Activated naive CD8-positive, alpha-beta T cell treated with anti-CD3 and anti-CD28 coated beads, Interleukin-2, amount 50 U/mL, for 24 hours (primary cell): ENCODE measurements at regions not wholly inside any gene's neighbourhood (a gene's known extent, or its start where the extent isn't known, plus 50 kb on each side); places are given as distances from the start of the nearest gene placed in this dataset.

Experiments
- ATAC-seq: fragments of 150-1000 bp; cut with Tn5 transposase; one replicate; pipeline ENCODE4 v1.10.0; 2021
- DNase-seq: peaks from one replicate; pipeline ENCODE4 v3.0.0; 2021
- H3K27ac Mint-ChIP-seq: one replicate; pipeline ENCODE4 v1.8.0; 2021; ENCODE audit warnings: mild to moderate bottlenecking, mixed read lengths
- H3K27me3 Mint-ChIP-seq: one replicate; pipeline ENCODE4 v1.8.0; 2021; ENCODE audit warnings: mixed read lengths
- H3K36me3 Mint-ChIP-seq: one replicate; pipeline ENCODE4 v1.8.0; 2021; ENCODE audit warnings: low read depth, mixed read lengths
- H3K4me1 Mint-ChIP-seq: one replicate; pipeline ENCODE4 v1.8.0; 2021; ENCODE audit warnings: mixed read lengths
- H3K4me3 Mint-ChIP-seq: one replicate; pipeline ENCODE4 v1.8.0; 2021; ENCODE audit warnings: mild to moderate bottlenecking, moderate library complexity, mixed read lengths
- H3K9me3 Mint-ChIP-seq: one replicate; pipeline ENCODE4 v1.8.0; 2021; ENCODE audit warnings: mixed read lengths

DNA sequence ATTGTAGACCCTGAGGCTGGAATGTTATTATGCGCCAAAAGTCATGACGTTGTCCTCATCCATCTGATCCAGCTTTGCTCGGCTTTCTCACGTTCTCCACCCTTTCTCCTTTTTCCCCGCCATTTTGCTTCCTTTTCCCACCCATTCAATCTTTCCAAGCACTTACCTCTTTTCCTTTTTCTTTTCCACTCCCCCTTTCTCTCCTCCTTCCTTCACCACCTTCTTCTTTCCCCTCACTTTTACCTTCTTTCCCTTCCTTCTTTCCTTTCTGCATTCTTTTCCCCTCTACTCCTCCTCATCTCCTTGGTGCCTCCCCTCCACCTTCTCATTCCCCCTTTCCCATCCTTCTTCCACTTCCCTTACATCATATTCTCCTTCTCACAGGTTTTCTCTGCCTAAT lies 304.8 kb upstream of the TSHZ2 start:
- no peaks in the 10 kb centered on the region for H3K4me1 Mint-ChIP-seq
- H3K9me3 Mint-ChIP-seq = no peaks in the 10 kb centered on the region
- H3K36me3 Mint-ChIP-seq = no peaks in the 10 kb centered on the region
- ATAC-seq = no peak
- H3K27me3 Mint-ChIP-seq = peaks cover 2% of the 10 kb centered on the region
- H3K4me3 Mint-ChIP-seq = no peak overlapping the region
- DNase-seq = no peak
- H3K27ac Mint-ChIP-seq = no peak overlapping the region

DNA sequence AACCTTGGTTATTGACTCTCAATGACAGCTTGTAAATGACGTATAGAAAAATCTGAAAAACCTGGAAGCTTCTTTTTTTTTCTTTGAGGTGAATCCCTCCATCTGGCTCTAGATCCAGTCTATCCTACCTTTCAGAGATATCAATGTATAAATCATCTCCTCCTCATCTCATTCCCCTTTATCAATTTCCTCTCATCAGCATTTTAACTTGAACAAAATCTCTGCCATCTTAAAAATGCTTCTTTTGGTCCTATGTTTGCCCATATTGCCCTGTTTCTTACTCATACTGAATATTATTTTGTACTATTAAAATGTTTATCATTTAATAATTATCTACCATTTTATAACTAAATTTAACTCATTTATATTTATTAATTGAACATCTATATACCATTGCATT lies 306.7 kb upstream of the TSHZ2 start:
- no peak for DNase-seq
- no peak overlapping the region for H3K27ac Mint-ChIP-seq
- no peak overlapping the region for H3K4me3 Mint-ChIP-seq
- ATAC-seq = no peak
- H3K36me3 Mint-ChIP-seq = no peaks in the 10 kb centered on the region
- no peaks in the 10 kb centered on the region for H3K4me1 Mint-ChIP-seq
- H3K27me3 Mint-ChIP-seq = peaks cover 2% of the 10 kb centered on the region
- H3K9me3 Mint-ChIP-seq = no peaks in the 10 kb centered on the region

DNA sequence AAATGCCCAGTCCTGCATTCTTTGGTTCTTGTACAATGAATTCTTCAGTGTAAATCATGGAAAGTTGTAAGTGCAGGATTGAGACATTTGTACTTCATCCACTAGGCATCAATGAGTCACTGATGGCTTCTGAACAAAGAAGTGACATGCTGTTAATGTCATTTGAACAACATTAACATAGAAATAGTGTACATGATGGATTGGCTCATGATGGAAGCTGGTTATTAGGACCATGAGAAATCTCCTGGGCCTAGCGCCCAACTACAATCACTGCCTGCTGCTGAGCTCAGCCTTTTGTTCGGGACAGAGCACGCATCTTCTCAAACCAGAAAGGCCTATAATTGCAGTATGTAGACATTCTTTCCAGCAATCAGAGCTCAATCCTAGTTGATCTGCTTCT lies 316.8 kb upstream of the TSHZ2 start:
- no peaks in the 10 kb centered on the region for H3K4me1 Mint-ChIP-seq
- no peak overlapping the region for H3K27ac Mint-ChIP-seq
- peaks cover 3% of the 10 kb centered on the region for H3K27me3 Mint-ChIP-seq

DNA sequence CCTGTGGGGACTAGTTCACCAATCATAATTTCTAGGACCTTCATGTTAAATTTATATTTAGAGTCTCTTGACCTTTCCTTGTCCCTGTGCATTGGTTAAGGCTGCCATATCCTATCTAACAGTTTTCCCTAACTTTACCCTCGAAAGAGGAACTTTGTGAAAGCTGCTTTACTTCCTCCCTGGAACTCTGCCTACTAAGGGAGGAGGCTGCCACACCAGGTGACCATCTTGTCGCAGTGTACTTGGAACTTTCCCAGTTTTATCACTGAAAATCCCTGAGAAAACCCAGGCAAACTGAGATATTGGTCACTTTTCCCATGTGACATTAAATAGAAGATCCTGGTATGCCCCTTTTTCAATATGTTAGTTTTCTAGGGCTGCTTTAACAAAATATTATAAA lies 317.6 kb upstream of the TSHZ2 start:
- H3K4me3 Mint-ChIP-seq = no peak overlapping the region
- DNase-seq (no peak), ATAC-seq (no peak)
- no peaks in the 10 kb centered on the region for H3K4me1 Mint-ChIP-seq
- no peak overlapping the region for H3K27ac Mint-ChIP-seq
- peaks cover 3% of the 10 kb centered on the region for H3K27me3 Mint-ChIP-seq
- H3K36me3 Mint-ChIP-seq = no peaks in the 10 kb centered on the region
- peaks cover 2% of the 10 kb centered on the region for H3K9me3 Mint-ChIP-seq

More for the DNA sequence above, 316.8 kb upstream of the TSHZ2 start:
- H3K36me3 Mint-ChIP-seq = no peaks in the 10 kb centered on the region
- H3K4me3 Mint-ChIP-seq = no peak overlapping the region
- ATAC-seq (no peak), DNase-seq (no peak)
- H3K9me3 Mint-ChIP-seq = peaks cover 3% of the 10 kb centered on the region

DNA sequence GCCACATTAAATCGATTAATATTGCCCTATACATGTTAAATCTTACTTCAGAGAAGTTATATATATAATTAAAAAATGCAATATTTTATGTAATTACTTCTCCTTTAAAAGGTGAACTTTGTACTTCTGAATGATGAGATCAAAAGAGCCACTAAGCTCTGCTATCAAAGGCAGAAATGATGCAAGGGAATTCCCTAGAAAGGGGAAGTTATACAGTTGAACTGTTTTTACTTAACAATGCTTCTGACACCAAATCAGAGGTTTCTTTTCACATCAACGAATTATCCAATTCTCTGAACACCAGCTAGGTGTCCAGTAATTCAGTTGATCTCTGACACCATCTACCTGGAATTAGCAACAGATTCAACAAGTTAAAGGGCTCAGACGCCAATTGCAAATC lies 319.9 kb upstream of the TSHZ2 start:
- Mint-ChIP-seq H3K36me3 (no peaks in the 10 kb centered on the region), H3K4me3 (no peak overlapping the region), H3K27ac (no peak overlapping the region), H3K9me3 (no peaks in the 10 kb centered on the region), H3K4me1 (no peaks in the 10 kb centered on the region), H3K27me3 (no peaks in the 10 kb centered on the region)
- DNase-seq (no peak), ATAC-seq (no peak)

DNA sequence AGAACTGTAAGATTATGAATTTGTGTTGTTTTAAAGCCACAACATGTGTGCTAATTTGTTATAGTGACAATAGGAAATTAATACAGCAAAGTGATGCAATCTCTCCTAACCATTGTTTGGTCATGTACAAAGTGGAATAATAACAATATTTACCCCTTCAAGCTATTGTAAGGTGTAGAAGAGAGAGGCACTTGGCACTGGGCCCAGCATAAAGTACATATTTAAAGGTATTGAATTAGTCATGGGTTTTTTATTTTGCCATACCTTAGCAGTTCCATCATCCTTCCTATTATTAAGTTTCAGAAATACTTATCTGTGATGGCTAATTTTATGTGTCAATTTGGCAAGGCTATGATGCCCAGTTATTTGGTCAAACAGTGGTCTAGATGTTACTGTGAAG lies 322.4 kb upstream of the TSHZ2 start:
- DNase-seq (no peak), ATAC-seq (no peak)
- Mint-ChIP-seq H3K4me3 (no peak overlapping the region), H3K9me3 (no peaks in the 10 kb centered on the region), H3K36me3 (no peaks in the 10 kb centered on the region), H3K27me3 (no peaks in the 10 kb centered on the region), H3K4me1 (no peaks in the 10 kb centered on the region), H3K27ac (no peak overlapping the region)

DNA sequence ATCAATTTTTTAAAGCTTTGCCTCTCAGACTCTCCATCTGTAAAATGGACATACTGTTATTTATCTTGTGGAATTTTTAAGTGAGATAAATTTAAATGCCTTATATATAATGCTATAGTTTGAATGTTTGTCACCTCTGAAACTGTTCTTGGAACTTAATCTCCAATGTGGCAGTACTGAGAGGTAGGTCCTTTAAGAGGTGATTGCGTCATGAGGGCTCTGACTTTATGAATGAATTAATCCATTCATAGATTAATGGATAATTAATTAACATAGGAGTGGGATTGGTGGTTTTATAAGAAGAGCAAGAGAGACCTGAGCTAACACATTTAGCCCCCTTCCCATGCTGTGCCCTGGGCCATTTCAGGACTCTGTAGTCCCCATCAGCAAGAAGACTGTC lies 326.3 kb upstream of the TSHZ2 start:
- H3K4me1 Mint-ChIP-seq = no peaks in the 10 kb centered on the region
- H3K27ac Mint-ChIP-seq = no peak overlapping the region
- ATAC-seq = no peak
- no peaks in the 10 kb centered on the region for H3K27me3 Mint-ChIP-seq
- no peak overlapping the region for H3K4me3 Mint-ChIP-seq
- no peaks in the 10 kb centered on the region for H3K9me3 Mint-ChIP-seq
- H3K36me3 Mint-ChIP-seq = no peaks in the 10 kb centered on the region
- DNase-seq = no peak

DNA sequence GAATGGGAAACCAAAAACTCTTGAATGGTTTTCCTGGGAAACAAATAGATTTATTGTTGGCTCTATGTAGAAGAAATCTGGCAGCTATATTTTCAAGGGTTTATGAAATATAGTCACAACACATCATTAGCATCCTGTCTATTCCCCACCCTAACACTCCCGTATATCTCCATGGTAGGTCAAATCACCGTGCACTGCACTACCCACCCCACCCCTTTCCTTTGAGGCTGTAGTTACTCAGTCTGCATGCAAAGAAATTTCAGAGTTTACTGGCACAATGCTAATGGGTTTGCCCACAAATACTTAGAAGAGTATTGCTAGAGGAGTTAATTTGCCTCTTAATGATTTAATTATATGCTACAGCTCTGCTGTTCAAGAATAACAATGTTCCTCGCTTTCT lies 329.1 kb upstream of the TSHZ2 start:
- Mint-ChIP-seq H3K27ac (no peak overlapping the region), H3K4me1 (no peaks in the 10 kb centered on the region), H3K27me3 (no peaks in the 10 kb centered on the region), H3K4me3 (no peak overlapping the region), H3K36me3 (no peaks in the 10 kb centered on the region), H3K9me3 (no peaks in the 10 kb centered on the region)
- DNase-seq (no peak), ATAC-seq (no peak)

DNA sequence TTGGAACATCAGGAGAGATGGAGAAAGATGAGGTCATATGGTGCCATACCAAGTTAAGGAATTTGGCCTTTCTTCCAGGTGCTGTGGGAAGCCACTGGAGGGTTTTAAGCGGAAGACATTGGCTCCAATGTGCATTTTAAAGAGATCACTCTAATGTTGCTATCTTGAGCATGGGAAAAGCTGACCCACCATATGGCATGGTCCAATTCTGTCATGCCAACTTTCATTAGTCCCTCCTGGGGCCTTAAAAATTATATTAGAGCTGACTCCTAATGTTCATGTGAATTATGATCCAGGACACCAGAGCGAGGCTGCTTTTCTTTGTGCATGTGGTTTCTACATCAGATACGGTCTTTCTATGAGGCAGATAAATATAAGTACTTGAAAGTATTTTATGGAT lies 335.0 kb upstream of the TSHZ2 start:
- DNase-seq (no peak), ATAC-seq (no peak)
- H3K27ac Mint-ChIP-seq = no peak overlapping the region
- H3K27me3 Mint-ChIP-seq = no peaks in the 10 kb centered on the region
- no peaks in the 10 kb centered on the region for H3K4me1 Mint-ChIP-seq
- peaks cover 4% of the 10 kb centered on the region for H3K9me3 Mint-ChIP-seq
- no peaks in the 10 kb centered on the region for H3K36me3 Mint-ChIP-seq
- H3K4me3 Mint-ChIP-seq = no peak overlapping the region

DNA sequence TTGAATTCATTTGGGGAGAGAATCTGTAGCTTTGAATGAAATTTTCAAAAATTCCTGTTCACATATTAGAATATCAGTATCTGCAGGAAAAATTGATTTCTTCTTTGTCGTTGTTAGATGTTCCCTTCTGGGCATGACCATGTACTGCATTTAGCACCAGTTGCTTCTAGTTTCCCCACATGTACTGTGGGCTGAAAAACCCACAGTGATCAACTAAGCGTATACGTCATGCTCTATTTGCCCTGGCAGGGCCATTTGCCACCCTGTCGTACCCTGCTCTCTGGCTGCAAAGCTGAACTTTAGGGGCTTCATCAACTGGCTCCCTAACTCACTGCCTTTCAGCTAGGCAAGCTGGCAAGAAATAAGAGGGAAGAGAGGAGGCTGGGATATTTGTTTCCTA lies 340.7 kb upstream of the TSHZ2 start:
- no peaks in the 10 kb centered on the region for H3K36me3 Mint-ChIP-seq
- ATAC-seq = no peak
- H3K4me1 Mint-ChIP-seq = no peaks in the 10 kb centered on the region
- no peak overlapping the region for H3K27ac Mint-ChIP-seq
- no peak for DNase-seq
- no peaks in the 10 kb centered on the region for H3K27me3 Mint-ChIP-seq
- H3K9me3 Mint-ChIP-seq = peaks cover 9% of the 10 kb centered on the region
- H3K4me3 Mint-ChIP-seq = no peak overlapping the region

DNA sequence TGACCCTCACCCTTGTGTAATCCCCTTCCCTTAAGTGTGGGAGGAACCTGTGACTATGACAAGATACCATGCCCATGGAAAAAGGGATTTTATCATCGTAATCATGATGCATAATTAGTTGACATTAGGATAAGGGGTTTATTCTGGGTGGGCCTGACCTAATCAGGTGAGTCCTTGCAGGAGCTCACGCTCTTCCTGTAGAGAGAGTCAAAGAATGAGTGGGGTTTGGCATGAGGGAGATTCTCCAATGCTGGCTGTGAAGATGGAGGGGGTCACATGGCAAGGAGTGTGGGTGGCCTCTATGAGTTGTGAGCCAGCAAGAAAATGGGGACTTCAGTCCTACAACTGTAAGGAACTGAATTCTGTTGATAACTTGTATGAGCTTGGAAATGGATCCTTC lies 342.0 kb upstream of the TSHZ2 start:
- Mint-ChIP-seq H3K9me3 (peaks cover 9% of the 10 kb centered on the region), H3K36me3 (no peaks in the 10 kb centered on the region), H3K4me1 (no peaks in the 10 kb centered on the region), H3K4me3 (no peak overlapping the region), H3K27ac (no peak overlapping the region), H3K27me3 (no peaks in the 10 kb centered on the region)
- ATAC-seq (no peak), DNase-seq (no peak)

DNA sequence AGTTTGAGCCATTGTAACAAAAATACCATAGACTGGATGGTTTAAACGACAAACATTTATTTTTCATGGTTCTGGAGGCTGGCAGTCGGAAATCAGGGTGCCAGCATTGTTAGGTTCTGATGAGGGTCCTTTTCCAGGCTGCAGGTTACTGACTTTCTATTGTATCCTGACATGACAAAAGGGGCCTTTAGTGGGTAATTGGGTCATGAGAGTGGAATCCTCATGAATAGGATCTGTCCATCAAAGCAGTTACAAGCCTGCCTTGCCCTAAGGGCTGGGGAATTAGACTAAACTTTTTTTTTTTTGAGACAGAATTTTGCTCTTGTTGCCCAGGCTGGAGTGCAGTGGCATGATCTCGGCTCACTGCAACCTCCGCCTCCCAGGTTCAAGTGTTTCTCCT lies 347.9 kb upstream of the TSHZ2 start:
- Mint-ChIP-seq H3K4me3 (no peak overlapping the region), H3K36me3 (no peaks in the 10 kb centered on the region), H3K4me1 (no peaks in the 10 kb centered on the region), H3K27me3 (no peaks in the 10 kb centered on the region), H3K27ac (no peak overlapping the region), H3K9me3 (no peaks in the 10 kb centered on the region)
- DNase-seq = no peak
- ATAC-seq = no peak

DNA sequence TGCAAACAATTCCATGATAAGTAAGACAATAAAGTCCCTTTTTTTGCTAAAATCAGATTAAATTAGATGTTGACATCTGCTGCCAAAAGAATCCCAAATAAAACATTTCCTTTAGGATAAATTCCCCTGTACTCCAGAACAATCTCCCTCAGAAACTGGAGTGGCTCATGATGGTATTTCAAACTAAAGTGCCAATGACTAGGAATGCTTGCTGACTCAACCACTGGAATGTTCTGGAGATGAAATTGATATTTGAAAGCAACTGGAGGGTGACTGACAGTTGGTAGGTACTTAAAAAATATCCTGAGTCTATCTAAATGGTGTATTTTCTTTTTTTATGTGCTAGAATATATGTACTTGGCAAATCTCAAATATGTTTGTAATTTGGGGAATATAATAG lies 350.1 kb upstream of the TSHZ2 start:
- no peak for DNase-seq
- H3K36me3 Mint-ChIP-seq = no peaks in the 10 kb centered on the region
- no peaks in the 10 kb centered on the region for H3K9me3 Mint-ChIP-seq
- peaks cover 3% of the 10 kb centered on the region for H3K4me1 Mint-ChIP-seq
- H3K27me3 Mint-ChIP-seq = no peaks in the 10 kb centered on the region
- ATAC-seq = no peak
- H3K4me3 Mint-ChIP-seq = no peak overlapping the region
- no peak overlapping the region for H3K27ac Mint-ChIP-seq

DNA sequence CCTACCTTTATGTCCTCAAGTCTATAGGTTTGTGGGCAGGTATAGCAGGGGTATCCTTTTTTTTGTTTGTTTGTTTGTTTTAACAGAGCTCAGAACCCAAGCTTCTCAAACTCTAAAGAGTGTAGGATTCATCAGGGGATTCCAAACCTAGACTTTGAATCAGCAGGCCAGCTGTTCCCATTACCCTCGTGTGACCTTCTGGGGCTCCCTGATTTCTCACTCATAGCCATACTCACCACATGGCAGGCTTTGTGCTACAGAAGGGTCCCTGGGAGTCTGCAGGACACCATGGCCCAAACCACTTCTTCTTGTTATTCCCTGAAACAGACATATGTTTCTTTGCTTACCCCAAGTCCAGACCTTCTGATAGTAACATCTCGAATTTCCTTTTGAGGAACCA lies 350.8 kb upstream of the TSHZ2 start:
- Mint-ChIP-seq H3K4me1 (peaks cover 3% of the 10 kb centered on the region), H3K27me3 (no peaks in the 10 kb centered on the region), H3K36me3 (no peaks in the 10 kb centered on the region), H3K9me3 (no peaks in the 10 kb centered on the region), H3K4me3 (no peak overlapping the region), H3K27ac (no peak overlapping the region)
- no peak for DNase-seq
- ATAC-seq = no peak

DNA sequence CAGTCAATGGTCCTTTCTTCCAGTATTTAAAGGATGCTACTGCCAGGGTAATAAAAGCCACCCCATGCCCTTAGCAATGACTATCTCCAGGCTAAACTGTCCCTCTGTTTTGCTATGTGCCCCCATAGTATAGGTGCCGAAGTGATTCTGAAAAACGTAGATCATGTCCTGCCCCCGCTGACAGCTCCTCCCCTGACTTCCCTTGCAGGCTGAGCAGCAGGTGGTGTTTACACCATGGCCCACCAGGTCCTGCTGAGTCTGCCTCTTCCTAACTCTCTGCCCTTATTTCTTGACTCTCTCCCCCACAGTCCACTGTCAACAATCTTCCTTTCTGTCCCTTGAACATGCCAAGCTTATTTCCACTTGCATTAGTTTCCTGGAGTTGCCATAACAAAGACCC lies 352.5 kb upstream of the TSHZ2 start:
- Mint-ChIP-seq H3K27ac (no peak overlapping the region), H3K27me3 (no peaks in the 10 kb centered on the region), H3K36me3 (no peaks in the 10 kb centered on the region), H3K4me3 (no peak overlapping the region), H3K9me3 (no peaks in the 10 kb centered on the region), H3K4me1 (peaks cover 8% of the 10 kb centered on the region)
- ATAC-seq = no peak
- no peak for DNase-seq

DNA sequence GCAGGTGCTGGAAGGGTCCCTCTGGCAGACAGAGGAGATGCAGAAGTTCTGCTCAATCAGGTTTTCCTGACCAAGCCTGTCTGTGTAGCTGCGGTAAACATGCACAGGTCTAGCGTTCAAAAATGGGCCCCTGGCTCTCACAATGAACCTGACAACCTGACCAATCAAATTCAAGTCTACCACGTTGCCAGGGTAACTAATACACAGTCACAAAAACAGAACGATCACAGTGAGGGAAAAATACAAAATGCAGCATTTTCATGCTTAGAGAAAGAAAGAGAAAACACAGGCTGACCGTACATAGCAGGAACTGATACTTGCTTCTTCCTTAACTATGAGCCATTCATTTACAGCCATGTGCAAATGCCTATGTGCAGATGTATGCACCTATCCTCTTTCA lies 353.1 kb upstream of the TSHZ2 start:
- H3K4me3 Mint-ChIP-seq = no peak overlapping the region
- H3K27me3 Mint-ChIP-seq = no peaks in the 10 kb centered on the region
- H3K27ac Mint-ChIP-seq = no peak overlapping the region
- DNase-seq = no peak
- no peaks in the 10 kb centered on the region for H3K9me3 Mint-ChIP-seq
- peaks cover 8% of the 10 kb centered on the region for H3K4me1 Mint-ChIP-seq
- no peaks in the 10 kb centered on the region for H3K36me3 Mint-ChIP-seq
- no peak for ATAC-seq
